Mesenchymal stem cell (in vitro differentiated cells and primary cell): ENCODE measurements at regions not wholly inside any gene's neighbourhood (a gene's known extent, or its start where the extent isn't known, plus 50 kb on each side); places are given as distances from the start of the nearest gene placed in this dataset.

Source experiments
- DNase-seq: peaks from one replicate; pipeline ENCODE4 v3.0.0-alpha.2; 2013
- H2AFZ ChIP-seq: one replicate; pipeline ENCODE4 v1.6.1; 2013; ENCODE audit warnings: low read depth, mild to moderate bottlenecking, control low read depth, inconsistent platforms, low read length, moderate library complexity
- H2AK5ac ChIP-seq: 2 replicates; pipeline ENCODE4 v1.6.1; 2013; ENCODE audit warnings: low read length, moderate library complexity, mild to moderate bottlenecking, inconsistent platforms; ENCODE audit not compliant: severe bottlenecking
- H2BK120ac ChIP-seq: one replicate; pipeline ENCODE4 v1.6.1; 2013; ENCODE audit warnings: low read depth, mild to moderate bottlenecking, inconsistent platforms, low read length, moderate library complexity
- H2BK12ac ChIP-seq, 2 experiments: one replicate each; pipeline ENCODE4 v1.6.1; 2013; ENCODE audit warnings: inconsistent platforms in 2 of 2, low read length in 2 of 2, mild to moderate bottlenecking in 2 of 2, moderate library complexity in 2 of 2, control low read depth in 1 of 2
- H2BK15ac ChIP-seq: one replicate; pipeline ENCODE4 v1.6.1; 2013; ENCODE audit warnings: mild to moderate bottlenecking, low read depth, inconsistent platforms; ENCODE audit not compliant: poor library complexity, severe bottlenecking
- H2BK5ac ChIP-seq: 2 replicates; pipeline ENCODE4 v1.6.1; 2013; ENCODE audit warnings: low read depth, mild to moderate bottlenecking, low read length, control low read depth, inconsistent platforms; ENCODE audit not compliant: poor library complexity, severe bottlenecking
- H3K14ac ChIP-seq, 2 experiments: one replicate each; pipeline ENCODE4 v1.6.1; 2013; ENCODE audit warnings: inconsistent platforms in 2 of 2, low read length in 2 of 2, control low read depth in 1 of 2, mild to moderate bottlenecking in 1 of 2, moderate library complexity in 1 of 2
- H3K18ac ChIP-seq, 2 experiments: one replicate each; pipeline ENCODE4 v1.6.1; 2013; ENCODE audit warnings: inconsistent platforms in 2 of 2, low read length in 2 of 2, control low read depth in 1 of 2, low read depth in 1 of 2, mild to moderate bottlenecking in 1 of 2
- H3K23ac ChIP-seq, 2 experiments: one replicate each; pipeline ENCODE4 v1.6.1; 2013; ENCODE audit warnings: inconsistent platforms in 2 of 2, low read length in 2 of 2, mild to moderate bottlenecking in 2 of 2, moderate library complexity in 2 of 2, control low read depth in 1 of 2
- H3K27ac ChIP-seq: 2 replicates; pipeline ENCODE4 v1.5.1; 2013; ENCODE audit warnings: mild to moderate bottlenecking, moderate library complexity, low read length, control low read depth, inconsistent platforms; ENCODE audit not compliant: poor library complexity, severe bottlenecking
- H3K27me3 ChIP-seq, 2 experiments: 2 replicates each; pipeline versions ENCODE4 v1.6.1 to v1.7.0; 2013; ENCODE audit warnings: low read length in 2 of 2, mild to moderate bottlenecking in 2 of 2, moderate library complexity in 2 of 2, control low read depth in 1 of 2, inconsistent platforms in 1 of 2; ENCODE audit not compliant: control insufficient read depth in 1 of 2, insufficient read depth in 1 of 2
- H3K36me3 ChIP-seq, 2 experiments: 2 replicates each; pipeline versions ENCODE4 v1.6.1 to v1.7.0; 2013; ENCODE audit warnings: low read length in 2 of 2, control low read depth in 1 of 2, inconsistent platforms in 1 of 2, low read depth in 1 of 2, mild to moderate bottlenecking in 1 of 2; ENCODE audit not compliant: insufficient read depth in 2 of 2, control insufficient read depth in 1 of 2
- H3K4ac ChIP-seq, 2 experiments: one replicate each; pipeline ENCODE4 v1.6.1; 2013; ENCODE audit warnings: inconsistent platforms in 2 of 2, low read length in 2 of 2, mild to moderate bottlenecking in 2 of 2, moderate library complexity in 2 of 2, control low read depth in 1 of 2, low read depth in 1 of 2
- H3K4me1 ChIP-seq: 2 replicates; pipeline ENCODE4 v1.6.1; 2013; ENCODE audit warnings: low read depth, low read length, control low read depth; ENCODE audit not compliant: control insufficient read depth, insufficient read depth
- H3K4me2 ChIP-seq: 2 replicates; pipeline ENCODE4 v1.6.1; 2013; ENCODE audit warnings: low read length, mild to moderate bottlenecking, inconsistent platforms; ENCODE audit not compliant: poor library complexity, severe bottlenecking
- H3K4me3 ChIP-seq, 2 experiments: 2 replicates each; pipeline versions ENCODE4 v1.5.1 to v1.7.0; 2013; ENCODE audit warnings: low read length in 2 of 2, mild to moderate bottlenecking in 2 of 2, control low read depth in 1 of 2, low read depth in 1 of 2; ENCODE audit not compliant: insufficient read depth in 1 of 2
- H3K79me1 ChIP-seq: replicated peaks from 2 replicates; pipeline ENCODE4 v1.6.1; 2013; ENCODE audit warnings: mild to moderate bottlenecking, control low read depth, low read length, inconsistent platforms; ENCODE audit not compliant: poor library complexity, severe bottlenecking
- H3K9ac ChIP-seq: 2 replicates; pipeline ENCODE4 v1.7.0; 2013; ENCODE audit warnings: mild to moderate bottlenecking, low read length, moderate library complexity
- H3K9me3 ChIP-seq: 2 replicates; pipeline ENCODE4 v1.7.0; 2013; ENCODE audit warnings: mild to moderate bottlenecking, low read length; ENCODE audit not compliant: control insufficient read depth
- H4K8ac ChIP-seq: one replicate; pipeline ENCODE4 v1.6.1; 2013; ENCODE audit warnings: inconsistent platforms, mild to moderate bottlenecking, low read length, moderate library complexity
- H4K91ac ChIP-seq: one replicate; pipeline ENCODE4 v1.6.1; 2013; ENCODE audit warnings: mild to moderate bottlenecking, low read length, inconsistent platforms
- WGBS: methylation state at CpG from one replicate; pipeline ENCODE4 v1.1.7; 2013; ENCODE audit warnings: mixed read lengths; 5-methylcytosine and 5-hydroxymethylcytosine counted together

DNA sequence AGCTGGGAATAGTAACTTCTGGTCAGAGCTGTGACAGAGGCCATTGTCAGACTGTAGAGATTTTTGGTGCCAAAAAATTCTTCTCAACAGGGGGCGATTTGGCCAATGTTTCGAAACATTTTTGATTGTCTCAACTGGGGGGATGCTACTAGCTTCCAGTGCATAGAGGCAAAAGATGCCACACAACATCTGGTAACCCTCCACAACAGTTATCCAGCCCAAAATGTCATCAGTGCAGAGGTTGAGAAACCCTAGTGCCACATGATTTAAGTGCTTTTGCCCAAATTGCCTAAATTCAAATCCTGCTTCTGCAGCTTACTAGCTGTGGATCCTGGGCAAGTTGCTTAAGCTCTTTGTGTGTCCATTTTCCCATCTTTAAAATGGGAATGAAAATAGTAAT, 71.9 kb downstream of the FZD1 start:
- WGBS, result 100% methylated on average over 2 of the region's 2 CpGs
- Histone ChIP-seq H3K18ac (no peak overlapping the region), H3K9me3 (no peaks in the 10 kb centered on the region), H2BK5ac (no peak overlapping the region), H2BK15ac (no peak overlapping the region), H3K36me3 (no peaks in the 10 kb centered on the region), H2AFZ (no peak overlapping the region), H2BK120ac (no peak overlapping the region), H3K14ac (no peak overlapping the region), H4K91ac (no peak overlapping the region), H3K4me3 (no peak overlapping the region), H3K23ac (no peak overlapping the region), H2AK5ac (no peak overlapping the region), H4K8ac (no peak overlapping the region), H3K9ac (no peak overlapping the region), H3K79me1 (no peaks in the 10 kb centered on the region), H3K4me2 (no peak overlapping the region), H3K4ac (no peak overlapping the region), H2BK12ac (no peak overlapping the region), H3K27ac (no peak overlapping the region), H3K27me3 (no peaks in the 10 kb centered on the region), H3K4me1 (no peaks in the 10 kb centered on the region)
- DNase-seq, result no peak

DNA sequence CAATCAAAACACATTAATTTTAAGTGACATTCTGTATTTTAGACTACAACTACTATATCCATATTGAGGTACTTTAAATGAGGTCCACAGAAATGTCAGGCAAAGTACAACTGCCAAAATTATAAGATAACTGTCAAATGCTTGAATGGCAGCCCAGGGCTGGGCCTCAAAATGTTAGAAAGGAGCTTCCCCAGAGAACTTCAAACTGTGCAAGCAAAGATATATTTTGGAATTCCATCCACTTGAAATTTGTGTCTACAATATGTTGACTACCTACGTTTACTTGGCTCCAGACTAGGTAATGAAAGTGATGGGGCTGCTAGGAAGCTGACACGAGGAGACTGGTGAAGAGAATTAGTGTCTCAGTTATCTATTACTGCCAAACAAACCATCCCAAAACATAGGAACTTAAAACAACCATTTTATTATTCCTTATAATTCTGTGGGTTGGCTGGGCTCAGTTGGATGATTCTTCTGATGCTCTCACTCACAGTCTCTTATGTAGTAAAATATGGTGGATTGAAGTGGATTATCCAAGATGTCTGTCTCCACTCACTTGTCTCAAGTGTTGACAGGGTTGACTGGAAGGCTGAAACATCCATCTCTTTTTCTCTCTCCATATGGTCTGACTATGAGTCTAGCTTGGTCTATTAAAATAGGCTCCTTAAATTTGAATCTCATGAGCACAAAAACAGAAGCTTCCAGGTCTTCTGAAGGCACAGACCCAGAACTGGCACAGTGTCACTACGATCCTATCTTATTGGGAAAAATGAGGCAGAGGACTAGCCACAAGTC, 74.2 kb downstream of the FZD1 start:
- Histone ChIP-seq H3K23ac (no peak overlapping the region), H3K36me3 (no peaks in the 10 kb centered on the region), H3K18ac (no peak overlapping the region), H2AFZ (no peak overlapping the region), H2BK12ac (no peak overlapping the region), H3K4ac (no peak overlapping the region), H2BK5ac (no peak overlapping the region), H3K9ac (no peak overlapping the region), H3K27me3 (peaks cover 0 to 4% of the 10 kb centered on the region in 2 experiments), H2BK120ac (no peak overlapping the region), H3K27ac (no peak overlapping the region), H2BK15ac (no peak overlapping the region), H3K9me3 (no peaks in the 10 kb centered on the region), H3K4me2 (no peak overlapping the region), H3K79me1 (no peaks in the 10 kb centered on the region), H2AK5ac (no peak overlapping the region), H4K8ac (no peak overlapping the region), H3K14ac (no peak overlapping the region), H3K4me3 (no peak overlapping the region), H4K91ac (no peak overlapping the region), H3K4me1 (peaks cover 3% of the 10 kb centered on the region)
- 88% methylated on average over 1 of the region's 3 CpGs for WGBS
- DNase-seq, result no peak

DNA sequence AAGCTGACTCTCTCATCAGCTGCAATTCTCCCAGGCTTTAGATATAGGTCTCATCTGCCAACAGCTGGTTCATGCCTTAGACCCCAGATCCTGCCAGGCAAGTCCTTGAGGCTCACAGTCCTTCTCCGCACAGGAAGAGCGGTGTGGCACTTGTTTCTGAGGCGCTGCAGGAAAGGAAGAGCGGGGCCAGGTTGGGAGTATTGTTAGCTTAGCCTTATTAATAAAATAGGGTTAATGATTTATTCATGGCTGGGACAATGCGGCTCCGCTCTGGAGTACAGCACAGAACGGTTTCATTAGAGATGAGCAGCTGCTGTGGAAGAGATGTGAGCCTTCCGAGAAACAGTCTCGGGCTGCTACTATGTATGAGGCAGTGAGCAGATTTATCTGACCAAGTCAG, 78.1 kb downstream of the FZD1 start:
- Histone ChIP-seq H4K91ac (no peak overlapping the region), H3K4me1 (peaks cover 3% of the 10 kb centered on the region), H2AK5ac (no peak overlapping the region), H2BK5ac (no peak overlapping the region), H3K14ac (no peak overlapping the region), H2BK120ac (no peak overlapping the region), H3K36me3 (no peaks in the 10 kb centered on the region), H3K27ac (no peak overlapping the region), H3K4ac (no peak overlapping the region), H2BK12ac (no peak overlapping the region), H3K9me3 (no peaks in the 10 kb centered on the region), H3K9ac (no peak overlapping the region), H2BK15ac (no peak overlapping the region), H2AFZ (no peak overlapping the region), H3K23ac (no peak overlapping the region), H3K18ac (no peak overlapping the region), H3K27me3 (peaks cover 0 to 4% of the 10 kb centered on the region in 2 experiments), H3K4me3 (no peak overlapping the region), H4K8ac (no peak overlapping the region), H3K4me2 (no peak overlapping the region), H3K79me1 (no peaks in the 10 kb centered on the region)
- WGBS, result 89% methylated on average over 9 of the region's 9 CpGs
- DNase-seq, result no peak

DNA sequence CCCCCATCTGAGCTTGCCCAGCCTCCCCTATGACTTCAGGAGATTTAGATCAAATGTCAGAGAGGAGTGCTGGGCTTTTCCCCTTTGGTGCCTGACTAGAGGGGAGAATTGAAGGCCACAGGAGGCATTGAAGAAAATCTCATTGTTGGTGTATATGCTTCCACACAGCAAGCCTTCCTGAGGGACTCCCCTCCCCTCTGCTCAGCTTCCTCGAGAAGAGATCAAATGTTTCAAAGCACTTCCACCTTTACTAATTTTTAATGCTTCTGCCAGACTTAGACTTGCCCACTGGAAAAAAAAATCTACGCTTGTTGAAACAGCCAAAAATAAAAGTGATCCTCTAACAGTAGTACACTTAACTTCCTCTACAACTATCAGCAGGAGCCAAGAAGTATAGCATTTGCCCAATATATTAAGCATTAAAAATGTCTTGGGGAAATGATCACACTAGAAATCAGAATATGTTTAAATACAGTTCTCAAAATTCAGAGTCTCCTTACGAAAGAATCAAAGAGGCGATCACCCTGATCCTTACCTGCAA, 79.3 kb downstream of the FZD1 start:
- Histone ChIP-seq H3K18ac (no peak overlapping the region), H3K27ac (no peak overlapping the region), H3K27me3 (peaks cover 0 to 4% of the 10 kb centered on the region in 2 experiments), H4K91ac (no peak overlapping the region), H3K9ac (no peak overlapping the region), H3K36me3 (no peaks in the 10 kb centered on the region), H2AFZ (no peak overlapping the region), H2BK15ac (no peak overlapping the region), H3K4ac (no peak overlapping the region), H2BK5ac (no peak overlapping the region), H3K79me1 (no peaks in the 10 kb centered on the region), H3K23ac (no peak overlapping the region), H2BK120ac (no peak overlapping the region), H3K14ac (no peak overlapping the region), H3K4me2 (no peak overlapping the region), H3K4me3 (no peak overlapping the region), H2AK5ac (no peak overlapping the region), H3K9me3 (no peaks in the 10 kb centered on the region), H3K4me1 (peaks cover 5% of the 10 kb centered on the region), H4K8ac (no peak overlapping the region), H2BK12ac (no peak overlapping the region)
- 87% methylated on average over 4 of the region's 4 CpGs for WGBS
- no peak for DNase-seq
